HUDEP-2 (cell line): ENCODE measurements at regions not wholly inside any gene's neighbourhood (a gene's known extent, or its start where the extent isn't known, plus 50 kb on each side); places are given as distances from the start of the nearest gene placed in this dataset.
"Not testable (repeated sequence)": the region's sequence is repeated elsewhere in the genome, so short reads cannot be mapped to it uniquely, and the experiment has no call there.

Source experiments
- DNase-seq, 76 experiments: peaks; one replicate each; lab custom pipeline; 2025; ENCODE audit not compliant: unreplicated experiment in 76 of 76; lab: John Stamatoyannopoulos, UW

DNA sequence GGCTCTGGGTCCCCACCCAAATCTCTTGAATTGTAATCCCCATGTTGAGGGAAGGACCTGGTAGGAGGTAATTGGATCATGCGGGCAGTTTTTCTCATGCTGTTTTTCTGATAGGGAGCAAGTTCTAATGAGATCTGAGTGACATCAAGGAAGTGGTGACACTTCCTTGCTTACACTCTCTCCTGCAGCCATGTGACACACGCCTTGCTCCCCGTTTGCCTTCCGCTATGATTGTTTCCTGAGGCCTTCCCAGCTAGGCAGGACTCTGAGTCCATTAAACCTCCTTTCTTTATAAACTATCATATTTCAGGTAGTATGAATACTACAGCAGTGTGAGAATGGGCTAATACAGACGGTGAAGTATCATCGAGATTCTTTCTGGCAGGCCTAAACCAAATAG lies 1040.4 kb upstream of the MIR17HG start:
- no peak for DNase-seq

DNA sequence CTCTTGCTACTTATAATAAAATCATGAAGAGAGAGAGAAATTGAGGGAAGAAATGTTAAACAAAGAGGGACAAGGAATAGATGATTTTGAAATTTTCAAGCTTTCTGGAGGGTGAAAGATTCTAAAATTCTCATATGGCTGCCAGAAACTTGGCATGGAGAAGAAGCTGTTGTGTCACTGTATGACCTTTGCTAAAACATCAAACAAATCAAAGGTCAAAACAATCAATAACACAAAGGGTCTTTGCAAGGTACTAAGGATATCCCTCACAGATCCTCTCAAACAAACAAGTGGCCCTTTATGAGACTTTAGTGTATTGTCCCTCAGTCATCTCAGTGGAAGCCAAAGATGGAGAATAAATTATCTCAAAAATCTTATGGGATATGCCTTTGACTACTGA lies 1039.2 kb upstream of the MIR17HG start:
- no peak for DNase-seq

DNA sequence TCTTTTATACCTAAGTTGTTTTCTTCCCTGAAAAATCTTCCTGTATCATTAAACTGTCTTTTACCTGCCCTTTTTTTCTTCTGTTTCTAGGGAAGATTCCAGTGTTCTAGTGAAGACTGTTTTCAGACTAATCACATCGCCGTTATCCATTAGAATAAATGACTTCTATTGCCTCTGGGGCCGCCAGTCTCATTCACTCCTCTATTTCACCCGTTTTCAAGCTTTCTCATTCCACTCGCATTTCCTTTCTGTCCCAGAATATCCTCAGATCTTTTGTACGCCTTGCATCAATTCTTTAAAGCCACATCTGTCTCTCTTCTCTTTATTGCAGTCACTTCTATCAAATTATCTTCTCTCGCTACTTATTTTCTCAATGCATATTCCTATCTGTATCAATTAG lies 1035.6 kb upstream of the MIR17HG start:
- no peak for DNase-seq

DNA sequence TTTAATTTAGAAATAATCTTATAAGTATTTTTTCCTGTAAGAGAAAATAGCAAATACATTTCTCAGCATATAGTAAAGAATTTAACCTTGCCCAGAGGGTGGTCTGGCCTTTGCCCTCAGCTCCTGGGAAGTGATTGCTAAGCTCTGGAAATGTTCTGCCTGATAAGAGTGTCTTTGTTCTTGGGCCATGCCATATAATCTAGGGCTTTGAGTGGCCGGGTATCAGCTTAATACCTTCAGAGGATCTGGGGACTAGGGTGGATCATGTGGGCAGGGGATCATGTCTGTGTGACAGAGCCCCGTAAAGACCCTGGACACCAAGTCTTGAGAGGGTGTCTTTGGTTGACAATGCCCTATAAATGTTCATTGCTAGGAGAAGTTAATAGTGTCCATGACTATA lies 1032.4 kb upstream of the MIR17HG start:
- no peak for DNase-seq

DNA sequence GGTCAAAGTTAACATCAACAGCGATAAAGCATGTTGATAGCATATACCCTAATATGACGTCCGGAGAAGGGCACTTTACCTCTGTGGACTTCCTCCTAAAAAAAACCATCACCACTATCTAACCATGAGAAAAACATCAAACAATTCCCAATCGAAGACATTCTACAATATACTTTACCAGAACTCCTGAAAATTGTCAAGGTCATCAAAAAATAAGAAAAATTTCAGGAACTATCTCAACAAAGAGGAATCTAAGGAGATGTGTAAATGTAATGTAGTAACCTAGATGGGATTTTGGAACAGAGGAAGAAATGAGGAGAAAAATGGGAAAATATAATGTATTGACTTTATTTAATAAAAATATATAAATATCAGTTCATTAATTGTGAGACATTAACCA lies 1026.8 kb upstream of the MIR17HG start:
- no peak for DNase-seq

DNA sequence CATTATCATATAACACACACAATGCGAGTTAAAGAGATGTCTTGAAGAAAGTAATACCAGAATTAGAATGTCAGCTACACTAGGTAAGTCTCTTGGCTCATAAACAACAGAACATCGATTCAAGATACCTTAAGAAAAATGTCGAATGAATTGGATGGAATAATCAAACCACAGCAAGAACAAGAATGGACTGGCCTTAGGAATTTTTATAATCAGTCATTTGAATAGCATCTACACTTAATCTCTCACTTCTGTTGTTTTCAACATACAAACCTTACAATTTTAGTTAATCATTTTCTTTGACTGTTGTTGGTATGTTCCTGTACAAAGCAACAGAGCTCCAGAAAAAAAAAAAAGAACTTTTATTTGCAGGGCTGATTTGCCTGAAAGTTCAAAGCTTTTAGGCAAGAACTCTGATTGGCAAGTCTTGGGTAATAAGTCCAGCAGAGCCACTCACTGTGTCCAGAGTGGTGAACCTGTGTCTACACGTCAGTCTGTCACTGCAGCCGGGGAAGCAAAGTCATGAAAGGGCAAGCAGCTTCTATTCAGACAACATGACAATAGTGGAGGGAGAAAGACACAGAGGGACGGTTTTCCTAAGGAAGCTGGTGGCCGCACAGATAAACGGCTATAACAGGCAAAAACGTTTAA lies 1026.1 kb upstream of the MIR17HG start:
- no peak for DNase-seq

DNA sequence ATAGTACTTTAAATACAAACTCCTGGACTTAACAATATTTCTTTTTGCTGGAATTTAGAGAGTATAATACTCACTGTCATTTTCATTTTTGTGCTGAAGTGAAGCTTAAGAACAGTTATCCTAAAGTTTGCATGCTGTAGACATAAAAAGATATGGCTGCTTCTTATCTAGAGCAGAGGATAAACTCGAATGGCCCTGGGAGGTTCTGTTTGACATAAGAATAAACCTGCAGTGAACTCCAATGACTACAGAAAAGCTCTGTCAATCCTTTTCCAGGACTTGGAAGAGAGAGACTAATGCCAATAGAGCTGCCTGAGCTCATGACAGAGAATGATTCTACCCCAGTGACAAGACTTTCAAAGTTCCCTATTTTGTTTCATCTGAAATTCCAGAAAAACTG lies 1017.8 kb upstream of the MIR17HG start:
- DNase-seq: no peak

DNA sequence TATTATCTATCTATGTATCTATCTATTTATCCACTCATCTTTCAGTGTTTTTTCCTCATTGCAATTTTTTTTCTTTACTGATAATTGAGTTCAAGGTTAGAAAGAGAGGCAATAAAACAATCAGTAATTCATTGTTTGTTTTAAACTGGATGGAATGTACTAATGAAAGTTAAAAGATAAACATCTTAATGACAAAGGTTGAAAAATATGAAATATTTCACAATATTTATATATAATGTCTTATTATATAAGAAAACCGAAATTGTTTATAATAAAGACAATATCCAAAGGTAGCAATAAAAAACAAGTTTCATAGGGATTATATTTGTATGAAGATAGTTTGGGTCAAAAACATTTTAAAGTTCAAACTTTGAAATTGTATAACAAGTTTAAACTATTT lies 1015.5 kb upstream of the MIR17HG start:
- no peak for DNase-seq

DNA sequence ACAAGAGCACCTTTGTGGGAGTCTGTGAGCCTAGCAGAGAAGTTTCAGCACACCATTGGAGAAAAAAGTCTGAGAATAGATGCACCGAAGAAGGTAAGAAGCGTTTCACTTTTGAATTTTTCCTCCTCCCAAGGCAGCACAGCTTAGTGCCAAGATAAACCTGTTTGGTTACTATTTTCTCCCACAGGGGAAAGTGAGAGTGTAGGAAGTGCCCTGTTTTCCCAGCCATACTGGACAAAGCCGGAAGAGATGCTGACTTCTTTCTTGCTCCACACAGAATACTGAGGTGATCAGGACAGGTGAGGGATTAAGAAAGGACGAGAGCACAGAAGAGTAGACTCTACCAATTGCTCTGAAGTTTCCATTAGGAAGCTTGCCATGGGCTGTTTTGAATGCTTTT lies 1011.0 kb upstream of the MIR17HG start:
- DNase-seq: no peak

DNA sequence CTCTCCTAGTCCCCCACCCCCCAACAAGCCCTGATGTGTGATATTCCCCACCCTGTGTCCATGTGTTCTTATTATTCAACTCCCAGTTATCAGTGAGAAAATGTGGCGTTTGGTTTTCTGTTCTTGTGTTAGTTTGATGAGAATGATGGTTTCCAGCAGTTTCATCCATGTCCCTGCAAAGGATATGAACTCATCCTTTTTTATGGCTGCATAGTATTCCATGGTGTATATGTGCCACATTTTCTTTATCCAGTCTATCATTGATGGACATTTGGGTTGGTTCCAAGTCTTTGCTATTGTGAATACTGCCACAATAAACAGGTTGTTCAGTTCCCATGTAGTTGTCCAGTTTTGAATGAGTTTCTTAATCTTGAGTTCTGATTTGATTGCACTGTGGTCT lies 1006.1 kb upstream of the MIR17HG start:
- not testable (repeated sequence) for DNase-seq

DNA sequence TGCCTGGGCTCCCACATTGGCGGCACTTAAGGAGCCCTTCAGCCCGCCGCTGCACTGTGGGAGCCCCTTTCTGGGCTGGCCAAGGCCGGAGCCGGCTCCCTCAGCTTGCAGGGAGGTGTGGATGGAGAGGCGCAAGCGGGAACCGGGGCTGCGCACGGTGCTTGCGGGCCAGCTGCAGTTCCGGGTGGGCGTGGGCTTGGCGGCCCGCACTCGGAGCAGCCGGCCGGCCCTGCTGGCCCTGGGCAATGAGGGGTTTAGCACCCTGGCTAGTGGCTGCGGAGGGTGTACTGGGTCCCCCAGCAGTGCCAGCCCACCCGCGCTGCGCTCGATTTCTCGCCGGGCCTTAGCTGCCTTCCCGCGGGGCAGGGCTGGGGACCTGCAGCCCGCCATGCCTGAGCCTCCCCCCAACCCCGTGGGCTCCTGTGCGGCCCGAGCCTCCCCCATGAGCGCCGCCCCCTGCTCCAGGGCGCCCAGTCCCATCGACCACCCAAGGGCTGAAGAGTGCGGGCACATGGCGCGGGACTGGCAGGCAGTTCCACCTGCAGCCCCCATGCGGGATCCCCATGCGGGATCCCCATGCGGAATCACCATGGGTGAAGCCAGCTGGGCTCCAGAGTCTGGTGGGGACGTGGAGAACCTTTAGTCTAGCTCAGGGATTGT lies 998.9 kb upstream of the MIR17HG start:
- DNase-seq: not testable (repeated sequence)

DNA sequence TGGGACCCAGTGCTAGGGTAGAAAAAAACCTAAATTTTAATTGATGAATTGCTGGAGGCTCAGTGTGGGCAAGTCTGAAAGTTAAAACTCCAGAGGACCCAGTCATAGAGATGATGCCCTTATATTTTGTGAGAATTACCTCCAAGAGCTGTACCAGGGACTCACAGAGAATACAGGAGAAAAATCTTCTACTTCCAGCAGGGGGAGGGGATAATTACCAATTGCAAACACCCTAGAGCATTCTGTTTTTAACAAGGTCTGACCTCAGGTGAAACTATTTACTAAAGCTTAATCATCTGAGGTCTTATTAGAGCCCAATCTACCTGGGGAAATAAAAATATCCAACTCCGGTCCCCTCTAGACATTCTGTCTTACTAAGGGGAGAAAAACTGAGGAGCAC lies 994.7 kb upstream of the MIR17HG start:
- DNase-seq: no peak

DNA sequence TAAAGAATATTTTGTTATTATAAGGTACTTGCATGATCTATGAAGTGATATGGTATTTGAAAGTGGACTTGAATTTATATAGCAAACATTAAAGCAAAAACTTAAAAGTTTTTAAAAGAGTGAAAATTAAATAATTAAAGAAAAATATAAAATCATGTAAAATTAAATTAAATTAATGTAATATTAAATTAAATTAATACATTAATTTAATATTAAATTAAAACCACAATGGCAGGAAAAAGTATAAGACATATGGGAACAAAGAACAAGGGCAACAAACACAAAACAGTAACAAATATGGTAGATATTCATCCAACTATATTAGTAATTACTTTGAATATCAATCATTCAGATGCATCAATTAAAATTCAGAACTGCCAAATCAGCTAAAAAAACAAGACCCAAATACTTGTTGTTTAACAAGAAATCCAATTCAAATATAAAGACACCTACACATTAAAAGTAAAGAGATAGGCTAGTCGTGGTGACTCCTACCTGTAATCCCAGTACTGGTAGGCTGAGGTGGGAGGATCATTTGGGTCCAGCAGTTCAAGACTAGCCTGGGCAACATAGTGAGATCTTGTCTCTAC lies 992.2 kb upstream of the MIR17HG start:
- no peak for DNase-seq

DNA sequence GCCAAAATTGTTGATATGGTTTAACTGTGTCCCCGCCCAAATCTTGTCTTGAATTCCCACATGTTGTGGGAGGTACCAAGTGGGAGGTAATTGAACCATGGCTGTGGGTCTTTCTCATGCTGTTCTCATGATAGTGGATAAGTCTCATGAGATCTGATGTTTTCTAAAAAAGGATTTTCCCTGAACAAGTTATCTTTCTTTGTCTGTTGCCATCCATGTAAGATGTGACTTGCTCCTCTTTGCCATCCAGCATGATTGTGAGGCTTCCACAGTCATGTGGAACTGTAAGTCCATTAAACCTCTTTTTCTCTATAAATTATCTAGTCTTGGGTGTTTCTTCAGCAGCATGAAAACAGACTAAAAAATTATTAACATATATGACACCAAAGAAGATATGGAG lies 986.7 kb upstream of the MIR17HG start:
- DNase-seq: no peak

DNA sequence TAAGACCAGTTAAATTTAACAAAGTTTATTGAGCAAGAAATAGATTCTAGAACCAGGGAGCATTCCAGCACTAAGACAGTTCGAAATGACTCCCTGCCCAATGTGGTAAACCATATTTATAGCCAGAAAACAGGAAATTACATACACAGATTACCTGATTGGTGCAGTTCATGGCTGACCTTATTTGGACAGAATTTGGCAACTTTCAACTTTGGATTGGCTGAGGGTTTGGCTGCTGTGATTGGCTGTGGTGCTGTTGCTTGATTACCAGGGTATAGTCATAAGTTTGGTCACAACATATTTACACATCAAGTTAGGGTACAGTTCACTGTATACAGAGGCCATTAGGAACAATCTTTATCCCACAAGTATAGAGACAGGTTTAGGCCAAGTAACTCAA lies 984.8 kb upstream of the MIR17HG start:
- no peak for DNase-seq

DNA sequence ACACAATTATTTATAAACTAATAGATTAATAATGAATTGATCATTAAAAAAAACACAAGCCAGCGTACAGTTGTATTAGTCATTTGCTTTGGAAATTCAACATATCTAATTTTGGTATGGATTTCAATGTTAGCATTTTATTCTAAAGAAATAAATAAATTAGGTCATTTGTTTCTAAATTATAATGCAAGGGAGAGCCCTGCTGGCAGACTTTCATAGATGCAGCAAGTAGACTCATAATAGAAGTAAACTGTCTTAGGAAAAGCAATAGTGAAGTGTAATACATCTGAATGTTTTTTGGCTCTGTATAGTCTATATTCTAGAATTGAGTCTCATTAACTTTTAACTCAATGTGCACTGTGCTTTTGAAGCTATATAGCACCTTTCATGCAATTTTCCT lies 982.4 kb upstream of the MIR17HG start:
- no peak for DNase-seq

DNA sequence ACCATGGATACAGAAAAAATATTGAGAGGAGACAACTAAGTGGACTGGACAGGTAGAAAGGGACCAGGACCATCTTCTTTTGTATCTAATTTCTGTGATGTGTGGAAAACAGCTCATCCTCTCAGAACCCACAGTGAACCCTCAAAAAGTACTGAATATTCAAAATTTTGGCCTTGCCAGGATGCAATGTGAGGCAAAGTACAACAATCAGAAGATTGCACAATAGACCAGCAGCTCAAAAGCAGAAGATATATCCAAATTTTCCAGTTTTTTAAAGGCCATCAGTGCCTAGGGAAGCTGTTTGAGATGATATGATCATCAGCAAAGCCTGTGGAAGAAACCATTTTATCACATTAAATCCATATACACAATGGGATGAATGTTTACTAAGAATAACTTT lies 973.3 kb upstream of the MIR17HG start:
- no peak for DNase-seq

DNA sequence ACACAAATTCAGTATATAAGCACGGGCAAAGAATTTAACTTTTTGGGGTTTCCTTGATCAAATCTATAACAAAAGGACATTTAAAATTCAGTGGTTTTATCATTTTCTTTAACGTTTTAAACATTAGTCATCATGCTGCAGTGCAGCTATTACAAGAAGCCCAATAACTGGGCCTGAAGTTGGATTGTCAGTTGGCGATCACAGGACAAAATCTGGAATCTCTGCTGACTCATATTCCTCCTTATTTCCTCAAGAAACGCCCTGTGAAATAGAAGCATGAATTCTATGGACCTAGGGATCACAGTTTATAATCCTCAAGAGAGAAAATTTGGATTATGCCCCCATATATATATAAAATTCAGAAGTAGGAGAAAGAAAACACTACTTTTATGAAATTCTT lies 971.6 kb upstream of the MIR17HG start:
- DNase-seq: no peak

DNA sequence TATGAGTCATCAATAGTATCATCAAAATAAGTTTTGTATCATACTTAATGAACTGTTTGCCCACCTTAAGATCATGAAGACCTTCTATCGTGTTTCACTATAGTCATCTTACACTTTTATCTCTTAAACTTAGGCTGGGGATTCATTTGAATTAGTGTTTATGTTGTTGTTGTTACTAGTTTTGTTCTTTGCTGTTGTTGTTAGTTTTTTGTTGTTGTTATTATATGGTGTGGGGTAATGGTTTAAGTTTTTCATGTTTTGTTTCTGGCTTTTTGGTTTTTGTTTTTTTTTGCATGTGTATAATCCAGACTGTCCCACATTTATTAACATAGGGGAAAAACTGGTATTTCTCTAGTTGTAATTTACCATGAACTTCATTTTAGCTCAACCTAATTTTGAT lies 965.1 kb upstream of the MIR17HG start:
- no peak for DNase-seq

DNA sequence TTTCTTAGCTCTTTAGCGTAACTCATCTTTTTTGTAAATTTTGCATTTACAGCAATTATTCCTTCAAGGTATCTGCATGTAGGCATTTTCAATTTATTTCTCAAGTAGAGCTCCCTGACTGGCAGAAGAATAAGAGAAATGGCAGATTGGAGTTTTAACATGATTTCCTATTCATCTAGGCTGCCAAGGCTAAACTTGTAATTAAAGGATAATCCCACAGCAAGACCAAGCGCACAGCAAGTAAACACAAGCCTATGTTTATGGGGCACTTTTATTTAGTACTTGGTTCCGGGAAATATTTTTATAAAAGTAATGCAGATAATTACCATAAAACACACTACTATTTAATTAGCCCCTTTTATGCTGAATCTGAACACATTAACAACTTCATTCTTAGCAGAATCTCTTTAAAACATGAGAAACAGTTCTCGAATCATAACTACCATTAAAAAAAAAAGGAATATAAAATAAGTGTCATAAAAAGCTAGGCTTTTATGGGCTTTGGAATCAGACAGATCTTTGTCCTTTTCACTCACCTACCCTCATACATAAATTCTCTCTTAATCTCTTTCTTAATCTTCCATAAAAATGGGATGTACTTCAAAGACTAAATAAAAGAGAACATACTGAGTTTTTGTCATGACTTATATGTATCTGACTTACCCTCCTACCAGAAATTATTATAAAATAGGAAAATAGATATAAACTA lies 961.6 kb upstream of the MIR17HG start:
- DNase-seq: no peak

DNA sequence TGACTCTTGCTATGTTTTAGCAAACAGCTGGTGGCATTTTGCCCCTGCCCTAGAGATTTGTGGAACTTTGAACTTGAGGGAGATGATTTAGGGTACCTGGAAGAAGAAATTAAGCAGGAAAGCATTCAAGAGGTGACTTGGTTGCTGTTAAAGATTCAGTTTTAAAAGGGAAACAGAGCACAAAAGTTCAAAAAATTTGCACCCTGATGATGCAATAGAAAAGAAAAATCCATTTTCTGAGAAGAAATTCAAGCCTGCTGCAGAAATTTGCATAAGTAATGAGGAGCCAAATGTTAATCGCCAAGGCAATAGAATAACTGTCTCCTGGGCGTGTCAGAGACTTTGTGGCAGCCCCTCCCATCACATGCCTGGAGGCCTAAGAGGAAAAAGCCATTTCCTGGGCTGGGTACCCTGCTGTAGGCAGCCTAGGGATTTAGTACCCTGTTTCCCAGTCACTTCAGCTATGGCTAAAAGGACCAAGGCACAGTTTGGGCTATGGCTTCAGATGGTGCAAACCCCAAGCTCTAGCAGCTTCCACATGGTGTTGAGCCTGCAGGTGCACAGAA lies 958.5 kb upstream of the MIR17HG start:
- no peak for DNase-seq

DNA sequence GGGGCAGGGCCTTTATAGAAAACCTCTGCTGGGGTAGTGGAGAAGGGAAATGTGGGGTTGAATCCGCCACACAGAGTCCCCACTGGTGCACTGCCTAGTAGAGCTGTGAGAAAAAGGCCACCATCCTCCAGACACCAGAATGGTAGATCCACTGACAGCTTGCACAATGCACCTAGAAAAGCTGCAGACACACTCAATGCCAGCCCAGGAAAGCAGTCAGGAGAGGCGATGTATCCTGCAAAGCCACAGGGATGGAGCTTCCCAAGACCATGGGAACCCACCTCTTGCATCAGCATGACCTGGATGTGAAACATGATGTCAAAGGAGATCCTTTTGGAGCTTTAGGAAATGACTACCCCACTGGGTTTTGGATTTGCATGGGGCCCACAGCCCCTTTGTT lies 958.0 kb upstream of the MIR17HG start:
- DNase-seq: no peak
